Adrenal gland (tissue), 9 donors: ENCODE measurements at regions not wholly inside any gene's neighbourhood (a gene's known extent, or its start where the extent isn't known, plus 50 kb on each side); places are given as distances from the start of the nearest gene placed in this dataset.

Experiments
- DNase-seq, 7 donors: peaks; one replicate each; pipeline ENCODE4 v3.0.0-alpha.2; 2019 to 2020
- H3K27ac ChIP-seq, 5 donors: fragments of 200-600 bp; sonication (generic) in 4 of 5; 1 replicate in 3 of 5; 2 replicates in 2 of 5; pipeline versions ENCODE4 v1.5.1 to v1.8.0; 2016 to 2020; ENCODE audit warnings: mild to moderate bottlenecking in 1 of 5
- H3K27me3 ChIP-seq: fragments of 200-600 bp; 2 replicates; pipeline ENCODE4 v1.8.0; 2021
- H3K36me3 ChIP-seq, 2 donors: fragments of 200-600 bp; replicated peaks in 1 of 2; 1 replicate in 1 of 2; 2 replicates in 1 of 2; pipeline versions ENCODE4 v1.5.1 to v1.8.0; 2018 to 2022
- H3K4me1 ChIP-seq, 2 donors: fragments of 200-600 bp; replicated peaks in 1 of 2; 1 replicate in 1 of 2; 2 replicates in 1 of 2; pipeline versions ENCODE4 v1.5.1 to v1.8.0; 2018 to 2021
- H3K4me3 ChIP-seq, 4 donors: fragments of 200-600 bp; sonication (generic) in 3 of 4; one replicate each; pipeline ENCODE4 v1.5.1; 2016 to 2018
- H3K9me3 ChIP-seq, 3 donors: fragments of 200-600 bp; sonication (generic) in 1 of 3; replicated peaks in 1 of 3; 1 replicate in 2 of 3; 2 replicates in 1 of 3; pipeline versions ENCODE4 v1.5.1 to v1.8.0; 2016 to 2021
- POLR2A ChIP-seq, 2 donors: fragments of 450-650 bp; IDR thresholded peaks; one replicate each; pipeline ENCODE4 v1.6.1; 2017; ENCODE audit warnings: antibody characterized with exemption in 2 of 2, mild to moderate bottlenecking in 2 of 2, moderate library complexity in 1 of 2
- WGBS, 4 donors: extraction: QIAGEN DNeasy Blood & Tissue Kit in 2 of 4; methylation state at CpG; one replicate each; pipeline versions ENCODE4 v1.1.5 to v1.1.7; 2013 to 2017; 5-methylcytosine and 5-hydroxymethylcytosine counted together
- intact Hi-C, 2 donors: fragments of 100-400 bp; cut with DNase I; formaldehyde crosslinking; loops; one replicate each; pipeline versions ENCODE4 v1.14.1 to v1.15.0; 2022 to 2023
- TF ChIP-seq, protein P1 (sequence below), 6 experiments: fragments of 450-650 bp in 4 of 6; fragments of 200-600 bp in 2 of 6; sonication (generic) in 1 of 6; IDR thresholded peaks; 1 replicate in 5 of 6; 2 replicates in 1 of 6; pipeline versions ENCODE4 v1.5.1 to v1.8.0; 2016 to 2021; ENCODE audit warnings: antibody characterized with exemption in 6 of 6, mild to moderate bottlenecking in 2 of 6, moderate library complexity in 1 of 6
- donor health status: healthy with polysubstance abuse.
- donor health status: Bipolar disorder and iron deficiency.
- donor health status: DM: yes; HTN: yes; CAD: no.
- donor health status: DM: no; HTN: no; CAD: no.
- donor health status: DM: no; HTN: no; CAD: no.

DNA sequence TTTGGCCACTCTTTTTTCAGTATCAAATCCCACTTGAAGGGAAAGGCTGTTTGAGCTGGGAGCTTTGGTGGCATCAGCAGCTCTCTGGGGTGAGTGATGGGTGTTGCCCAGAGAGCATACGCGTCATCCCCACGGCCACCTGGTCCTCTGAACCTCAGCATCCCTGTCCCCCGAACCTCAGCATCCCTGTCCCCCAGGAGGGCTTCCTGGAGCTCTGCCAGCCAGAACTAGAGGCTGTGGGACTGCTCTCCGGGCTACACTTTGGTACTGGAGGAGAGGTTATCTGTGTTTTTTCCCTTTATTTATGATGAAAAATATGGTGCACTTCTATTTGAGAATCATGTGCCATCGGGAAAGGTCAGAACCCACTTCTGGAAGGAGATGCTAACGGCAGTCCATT is 131.5 kb upstream of the RTL1 start:
- no peak overlapping the region for H3K4me3 ChIP-seq
- no peaks in the 10 kb centered on the region for H3K4me1 ChIP-seq
- DNase-seq = peak in 5 of 7 donors; percentile 8 to 41 (median 9)
- TF ChIP-seq POLR2A (IDR thresholded peaks at IDR 0.05) = no peak
- TF ChIP-seq, protein P1, sequence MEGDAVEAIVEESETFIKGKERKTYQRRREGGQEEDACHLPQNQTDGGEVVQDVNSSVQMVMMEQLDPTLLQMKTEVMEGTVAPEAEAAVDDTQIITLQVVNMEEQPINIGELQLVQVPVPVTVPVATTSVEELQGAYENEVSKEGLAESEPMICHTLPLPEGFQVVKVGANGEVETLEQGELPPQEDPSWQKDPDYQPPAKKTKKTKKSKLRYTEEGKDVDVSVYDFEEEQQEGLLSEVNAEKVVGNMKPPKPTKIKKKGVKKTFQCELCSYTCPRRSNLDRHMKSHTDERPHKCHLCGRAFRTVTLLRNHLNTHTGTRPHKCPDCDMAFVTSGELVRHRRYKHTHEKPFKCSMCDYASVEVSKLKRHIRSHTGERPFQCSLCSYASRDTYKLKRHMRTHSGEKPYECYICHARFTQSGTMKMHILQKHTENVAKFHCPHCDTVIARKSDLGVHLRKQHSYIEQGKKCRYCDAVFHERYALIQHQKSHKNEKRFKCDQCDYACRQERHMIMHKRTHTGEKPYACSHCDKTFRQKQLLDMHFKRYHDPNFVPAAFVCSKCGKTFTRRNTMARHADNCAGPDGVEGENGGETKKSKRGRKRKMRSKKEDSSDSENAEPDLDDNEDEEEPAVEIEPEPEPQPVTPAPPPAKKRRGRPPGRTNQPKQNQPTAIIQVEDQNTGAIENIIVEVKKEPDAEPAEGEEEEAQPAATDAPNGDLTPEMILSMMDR (IDR thresholded peaks at IDR 0.05) = no peak
- H3K27me3 ChIP-seq = no peaks in the 10 kb centered on the region
- peaks cover 0 to 62% of the 10 kb centered on the region in 2 donors for H3K36me3 ChIP-seq
- intact Hi-C loops = no loop called here
- H3K9me3 ChIP-seq = no peaks in the 10 kb centered on the region
- WGBS, 4 donors = 81 to 87% (median 84%) methylated on average over 6 to 7 of the region's 7 CpGs
- no peak overlapping the region for H3K27ac ChIP-seq

DNA sequence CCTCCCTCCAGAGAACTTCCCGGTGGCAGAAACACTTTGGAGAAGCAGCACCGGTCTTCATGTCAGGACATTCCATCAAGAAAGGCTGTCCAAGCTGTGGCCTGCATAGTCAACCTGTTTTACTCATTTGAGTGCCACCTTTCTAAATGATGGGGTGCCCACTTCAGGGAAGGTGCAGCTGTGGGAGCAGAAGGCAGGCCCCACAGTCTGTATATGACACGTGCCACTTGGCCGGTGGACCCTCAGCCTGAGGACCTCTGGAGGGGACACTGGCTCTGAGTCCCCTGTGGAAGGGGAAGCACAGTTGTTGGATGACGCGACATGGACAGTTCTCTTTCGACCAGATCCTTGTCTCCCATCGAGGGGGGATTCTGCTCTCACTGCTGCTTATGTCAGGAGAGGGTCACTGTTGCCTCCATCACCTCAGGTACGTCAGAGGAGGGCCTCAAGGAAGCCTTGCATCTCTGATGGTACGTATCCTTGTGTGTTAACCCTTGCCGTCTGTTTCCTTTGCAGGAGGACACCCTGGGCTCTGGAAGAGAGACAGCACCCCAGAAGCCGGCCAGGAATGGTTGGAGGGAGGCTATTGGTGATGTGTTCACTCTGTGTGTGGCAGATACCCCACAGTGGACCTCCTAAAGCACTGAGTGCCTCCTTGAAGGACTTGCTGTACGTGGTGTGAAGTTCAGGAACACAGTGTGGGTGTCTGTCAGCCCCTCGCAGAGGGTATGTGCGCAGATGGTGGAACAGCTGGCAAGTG is 132.1 kb upstream of the RTL1 start:
- TF ChIP-seq, protein P1 (IDR thresholded peaks at IDR 0.05) = no peak
- TF ChIP-seq POLR2A (IDR thresholded peaks at IDR 0.05) = no peak
- no peaks in the 10 kb centered on the region for H3K9me3 ChIP-seq
- H3K27ac ChIP-seq = no peak overlapping the region
- no peak overlapping the region for H3K4me3 ChIP-seq
- intact Hi-C loops = no loop called here
- H3K27me3 ChIP-seq = no peaks in the 10 kb centered on the region
- 84 to 87% (median 85%) methylated on average over 7 to 15 of the region's 15 CpGs for WGBS, 4 donors
- H3K4me1 ChIP-seq = no peaks in the 10 kb centered on the region
- peaks cover 0 to 62% of the 10 kb centered on the region in 2 donors for H3K36me3 ChIP-seq
- peak in 5 of 7 donors; percentile 5 to 44 (median 9) for DNase-seq

DNA sequence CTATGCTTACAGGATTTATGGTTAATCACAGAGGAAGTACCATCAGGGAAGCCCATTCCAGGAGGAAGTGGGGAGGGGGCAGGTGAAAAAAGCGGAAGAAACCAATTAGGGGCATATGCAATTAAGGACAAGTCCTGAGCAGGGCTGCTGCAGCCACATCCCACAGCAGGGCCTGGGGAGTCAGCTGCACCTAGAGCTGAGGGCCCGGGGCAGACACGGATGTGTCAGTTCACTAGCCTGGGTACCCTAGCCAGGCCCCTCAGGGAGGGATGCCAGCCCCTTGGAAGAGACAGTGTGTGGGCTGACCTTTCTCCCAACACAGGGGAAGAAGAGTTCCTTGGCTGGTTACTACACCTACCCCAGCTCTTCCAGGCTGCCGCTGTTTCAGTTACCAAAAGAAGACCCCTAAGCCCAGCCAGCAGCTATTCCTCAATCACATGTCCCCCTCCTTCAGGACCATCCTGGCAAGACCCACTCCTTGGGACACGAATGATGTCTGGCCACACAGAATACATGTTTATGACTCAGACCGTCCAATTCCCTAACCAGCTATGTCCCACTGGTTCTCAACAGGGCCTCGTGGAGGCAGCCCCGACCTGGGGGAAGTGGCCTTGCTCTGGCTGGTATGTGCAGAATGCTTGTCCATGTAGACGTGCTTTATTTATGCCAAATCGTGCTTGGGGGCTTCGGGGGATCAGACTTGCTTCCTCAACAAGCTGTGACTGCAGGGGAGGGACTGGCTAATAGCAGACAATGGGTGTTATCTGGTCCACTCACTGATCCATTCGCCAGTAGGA is 133.7 kb upstream of the RTL1 start:
- intact Hi-C loops = no loop called here
- TF ChIP-seq, protein P1 (IDR thresholded peaks at IDR 0.05) = no peak
- TF ChIP-seq POLR2A (IDR thresholded peaks at IDR 0.05) = no peak
- no peaks in the 10 kb centered on the region for H3K27me3 ChIP-seq
- H3K4me1 ChIP-seq = no peaks in the 10 kb centered on the region
- peak in 2 of 7 donors; percentile 5 to 43 for DNase-seq
- H3K4me3 ChIP-seq = no peak overlapping the region
- 69 to 78% (median 72%) methylated on average over 11 to 12 of the region's 12 CpGs for WGBS, 4 donors
- H3K27ac ChIP-seq = no peak overlapping the region
- H3K9me3 ChIP-seq = no peaks in the 10 kb centered on the region
- H3K36me3 ChIP-seq = peaks cover 0 to 69% of the 10 kb centered on the region in 2 donors

DNA sequence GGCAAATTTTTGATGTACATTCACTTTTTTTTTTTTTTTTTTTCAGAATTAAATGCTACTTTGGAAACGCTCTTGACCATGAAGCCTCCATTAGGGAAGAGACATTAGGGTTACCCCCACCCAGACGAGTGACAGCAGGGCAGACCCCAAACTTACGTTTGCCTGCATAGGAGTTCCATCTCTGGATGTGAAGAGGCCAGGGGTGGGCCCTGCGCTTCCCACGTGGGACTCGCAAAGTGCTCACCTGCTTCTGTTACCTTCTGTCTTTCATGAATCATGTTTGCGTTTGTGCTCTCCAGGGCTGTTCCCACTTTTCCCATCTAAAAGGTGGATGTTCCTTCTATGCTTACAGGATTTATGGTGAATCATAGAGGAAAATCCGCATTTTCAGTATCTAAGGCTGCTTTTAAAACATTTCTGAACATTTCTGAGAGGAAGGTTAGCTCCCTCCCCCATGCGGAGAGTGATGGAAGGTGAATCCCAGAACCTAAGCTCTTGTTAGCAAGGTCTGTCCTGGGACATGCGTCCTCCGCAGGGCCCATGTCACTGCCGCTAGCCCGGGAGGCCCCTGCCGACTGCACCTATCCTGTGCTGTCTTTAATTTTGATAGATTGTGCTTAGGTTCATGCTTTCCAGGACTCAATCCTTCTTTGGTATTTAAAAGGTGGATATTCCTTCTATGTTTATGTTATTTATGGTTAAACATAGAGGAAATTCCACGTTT is 135.7 kb upstream of the RTL1 start:
- Histone ChIP-seq H3K4me3 (no peak overlapping the region), H3K27me3 (no peaks in the 10 kb centered on the region), H3K9me3 (no peaks in the 10 kb centered on the region), H3K36me3 (peaks cover 0 to 85% of the 10 kb centered on the region in 2 donors), H3K27ac (no peak overlapping the region), H3K4me1 (no peaks in the 10 kb centered on the region)
- DNase-seq = no peak
- intact Hi-C loops = no loop called here
- WGBS, 4 donors = 83 to 90% (median 86%) methylated on average over 15 of the region's 15 CpGs
- no peak for TF ChIP-seq POLR2A (IDR thresholded peaks at IDR 0.05)
- TF ChIP-seq, protein P1 (IDR thresholded peaks at IDR 0.05) = no peak
